ENCODE measurements at regions not wholly inside any gene's neighbourhood (a gene's known extent, or its start where the extent isn't known, plus 50 kb on each side); places are given as distances from the start of the nearest gene placed in this dataset.
"Not testable (repeated sequence)": the region's sequence is repeated elsewhere in the genome, so short reads cannot be mapped to it uniquely, and the experiment has no call there.

DNA sequence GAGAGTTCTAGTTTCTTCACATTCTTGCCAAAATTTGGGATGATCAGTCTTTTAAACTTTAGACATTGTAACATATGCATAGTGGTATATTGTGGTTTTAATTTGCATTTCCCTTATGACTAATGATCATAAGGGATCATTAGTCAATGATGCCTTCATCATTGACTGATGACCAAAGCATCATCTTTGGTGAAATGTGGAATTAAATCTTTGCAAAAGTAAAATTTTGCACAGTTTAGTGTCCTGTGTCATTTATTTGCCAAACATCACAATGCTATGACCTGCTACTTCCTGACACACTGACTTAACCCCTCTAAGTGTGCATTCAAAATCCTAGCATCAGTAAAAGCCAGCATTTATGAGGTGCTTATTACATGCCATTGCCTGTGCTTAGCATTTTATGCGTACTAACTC is 58.9 kb upstream of the SLC1A4 start:
- DNase-seq (ENCODE audit: low spot score) (no peak), ATAC-seq (ENCODE audit: low FRiP score) (no peak)

DNA sequence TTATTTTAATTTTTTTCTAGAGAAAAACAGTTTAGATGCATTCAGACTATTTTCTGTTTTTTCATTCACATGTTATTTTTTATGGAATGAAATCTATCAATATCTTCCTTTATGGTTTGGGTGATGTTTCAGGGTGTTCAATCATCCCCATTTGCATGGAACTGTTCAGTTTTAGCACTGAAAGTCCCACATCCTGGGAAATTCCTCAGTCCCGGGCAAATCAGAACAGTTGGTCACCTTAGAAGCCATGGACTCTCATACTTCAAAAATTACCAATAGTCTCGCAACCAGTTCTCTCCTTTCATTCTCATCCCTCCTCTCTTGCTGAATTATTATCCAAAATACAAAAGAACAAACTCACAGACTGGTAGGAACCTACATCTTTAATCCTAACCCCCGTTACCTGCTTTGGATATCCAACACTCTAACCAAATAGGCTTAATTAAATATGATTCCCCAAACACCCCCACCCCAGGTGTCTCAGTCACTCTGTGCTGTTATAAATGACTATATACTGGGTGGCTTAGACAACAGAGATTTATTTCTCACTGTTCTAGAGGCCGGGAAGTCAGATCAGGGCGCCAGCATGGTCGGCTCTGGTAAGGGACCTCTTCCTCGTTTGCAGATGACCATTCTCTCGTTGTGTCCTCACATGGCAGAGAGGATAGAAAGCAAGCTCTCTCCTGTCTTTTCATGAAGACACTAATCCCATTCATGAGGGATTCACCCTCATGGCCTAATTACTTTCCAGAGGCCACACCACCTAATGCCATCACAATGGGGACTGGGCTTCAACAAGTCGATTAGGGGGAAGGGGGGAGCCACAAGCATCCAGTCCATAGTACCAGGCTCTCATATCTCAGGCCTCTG is 57.7 kb upstream of the SLC1A4 start:
- DNase-seq (ENCODE audit: low spot score) (no peak), ATAC-seq (ENCODE audit: low FRiP score) (no peak)
- TF ChIP-seq, protein P1, sequence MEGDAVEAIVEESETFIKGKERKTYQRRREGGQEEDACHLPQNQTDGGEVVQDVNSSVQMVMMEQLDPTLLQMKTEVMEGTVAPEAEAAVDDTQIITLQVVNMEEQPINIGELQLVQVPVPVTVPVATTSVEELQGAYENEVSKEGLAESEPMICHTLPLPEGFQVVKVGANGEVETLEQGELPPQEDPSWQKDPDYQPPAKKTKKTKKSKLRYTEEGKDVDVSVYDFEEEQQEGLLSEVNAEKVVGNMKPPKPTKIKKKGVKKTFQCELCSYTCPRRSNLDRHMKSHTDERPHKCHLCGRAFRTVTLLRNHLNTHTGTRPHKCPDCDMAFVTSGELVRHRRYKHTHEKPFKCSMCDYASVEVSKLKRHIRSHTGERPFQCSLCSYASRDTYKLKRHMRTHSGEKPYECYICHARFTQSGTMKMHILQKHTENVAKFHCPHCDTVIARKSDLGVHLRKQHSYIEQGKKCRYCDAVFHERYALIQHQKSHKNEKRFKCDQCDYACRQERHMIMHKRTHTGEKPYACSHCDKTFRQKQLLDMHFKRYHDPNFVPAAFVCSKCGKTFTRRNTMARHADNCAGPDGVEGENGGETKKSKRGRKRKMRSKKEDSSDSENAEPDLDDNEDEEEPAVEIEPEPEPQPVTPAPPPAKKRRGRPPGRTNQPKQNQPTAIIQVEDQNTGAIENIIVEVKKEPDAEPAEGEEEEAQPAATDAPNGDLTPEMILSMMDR (IDR thresholded peaks at IDR 0.05), result no peak

More for the DNA sequence above, 58.9 kb upstream of the SLC1A4 start:
- TF ChIP-seq, protein P1 (IDR thresholded peaks at IDR 0.05), result no peak

DNA sequence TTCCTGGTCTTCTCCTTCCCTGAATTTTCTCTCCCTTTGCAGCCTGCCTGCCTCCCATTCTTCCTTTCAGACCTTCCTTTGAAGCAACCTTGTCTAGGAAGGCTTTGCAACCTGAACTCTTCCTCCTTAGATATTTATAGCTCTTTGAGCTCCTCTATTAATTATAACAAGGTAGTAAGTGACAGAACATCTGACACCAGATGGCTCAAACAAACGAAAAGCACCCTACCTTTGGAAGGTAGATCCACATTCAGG is 57.2 kb upstream of the SLC1A4 start:
- ATAC-seq (ENCODE audit: low FRiP score) (no peak), DNase-seq (ENCODE audit: low spot score) (no peak)
- TF ChIP-seq, protein P1 (IDR thresholded peaks at IDR 0.05), result no peak

DNA sequence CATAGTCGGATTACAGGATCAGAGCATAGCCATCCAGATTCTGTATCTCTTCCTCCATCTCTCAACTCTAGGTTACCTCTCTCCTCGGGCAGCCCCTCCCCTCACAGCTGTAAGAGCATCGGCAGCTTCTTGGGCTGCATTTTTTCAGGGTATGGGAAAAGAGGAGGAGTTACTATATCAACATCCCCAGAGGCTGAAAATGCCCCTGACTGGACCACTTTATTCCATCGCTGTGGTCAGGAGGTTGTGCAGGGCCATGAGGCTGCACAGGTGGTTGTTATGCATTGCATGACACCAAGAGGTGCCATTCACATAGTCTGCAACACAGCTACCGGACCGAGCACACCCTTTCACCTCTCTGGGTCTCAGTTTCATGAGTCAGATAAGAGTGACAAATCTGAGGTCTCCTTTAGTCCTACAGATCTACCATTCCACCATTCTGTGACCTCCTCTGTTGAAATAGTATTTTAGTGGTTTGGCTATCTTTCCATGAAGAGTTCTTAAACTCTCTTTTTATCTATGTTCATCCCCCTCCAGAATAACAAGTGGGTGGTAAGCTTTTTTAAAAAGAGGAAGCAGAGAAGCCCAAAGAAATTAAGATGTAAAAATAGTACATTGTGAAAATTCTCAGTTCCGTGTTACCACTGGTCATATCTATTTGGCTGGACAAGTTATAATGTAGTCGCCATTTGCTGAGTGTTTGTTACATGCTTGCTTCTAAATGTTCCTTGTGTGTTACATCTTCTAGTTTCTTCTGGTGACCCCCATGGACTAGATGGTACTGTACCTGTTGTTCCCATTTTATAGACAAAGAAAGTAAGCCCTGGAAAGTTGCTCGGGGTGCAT is 56.6 kb upstream of the SLC1A4 start:
- ATAC-seq (ENCODE audit: low FRiP score), result no peak
- DNase-seq (ENCODE audit: low spot score), result no peak
- TF ChIP-seq, protein P1 (IDR thresholded peaks at IDR 0.05), result no peak

DNA sequence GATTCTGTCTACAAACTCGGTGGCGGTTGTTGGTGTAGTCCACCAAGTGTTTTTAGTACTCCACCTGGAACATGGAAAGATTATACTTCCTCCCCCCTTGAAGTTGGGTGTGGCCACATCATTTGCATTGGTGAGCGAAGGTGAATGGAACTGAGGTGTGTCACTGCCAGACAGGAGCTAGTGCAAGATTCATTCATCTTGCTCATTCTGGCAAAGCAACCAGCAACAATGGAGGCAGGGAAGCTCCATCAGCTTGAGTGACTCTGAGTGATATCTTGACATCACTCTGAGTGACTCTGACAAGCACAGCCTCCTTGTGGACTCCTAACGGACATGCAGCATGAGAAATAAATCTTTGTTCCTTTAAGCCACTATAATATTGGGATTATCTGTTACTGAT is 54.7 kb upstream of the SLC1A4 start:
- DNase-seq (ENCODE audit: low spot score), result no peak
- ATAC-seq (ENCODE audit: low FRiP score), result no peak
- TF ChIP-seq, protein P1 (IDR thresholded peaks at IDR 0.05), result no peak

DNA sequence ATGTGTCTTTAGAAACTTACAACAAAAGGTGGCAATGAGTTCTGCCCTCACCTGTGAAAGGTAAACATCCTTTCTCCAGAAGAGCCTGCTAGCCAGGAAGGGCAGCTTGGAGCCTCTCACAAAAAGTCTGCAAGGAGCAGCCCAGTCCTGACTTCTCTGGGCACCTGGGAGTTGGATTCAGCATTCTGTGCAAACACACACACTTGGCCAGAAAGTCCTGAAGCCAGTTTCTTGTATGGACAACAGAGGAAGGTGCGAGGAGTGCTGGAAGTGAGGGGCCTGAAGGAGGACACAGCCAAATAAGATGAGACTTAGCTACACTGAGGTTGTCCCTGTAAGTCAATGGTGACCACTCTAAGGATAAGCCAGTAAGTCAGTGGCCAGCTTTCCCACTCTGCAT is 52.4 kb upstream of the SLC1A4 start:
- DNase-seq (ENCODE audit: low spot score) (no peak), ATAC-seq (ENCODE audit: low FRiP score) (no peak)
- TF ChIP-seq, protein P1 (IDR thresholded peaks at IDR 0.05), result no peak

DNA sequence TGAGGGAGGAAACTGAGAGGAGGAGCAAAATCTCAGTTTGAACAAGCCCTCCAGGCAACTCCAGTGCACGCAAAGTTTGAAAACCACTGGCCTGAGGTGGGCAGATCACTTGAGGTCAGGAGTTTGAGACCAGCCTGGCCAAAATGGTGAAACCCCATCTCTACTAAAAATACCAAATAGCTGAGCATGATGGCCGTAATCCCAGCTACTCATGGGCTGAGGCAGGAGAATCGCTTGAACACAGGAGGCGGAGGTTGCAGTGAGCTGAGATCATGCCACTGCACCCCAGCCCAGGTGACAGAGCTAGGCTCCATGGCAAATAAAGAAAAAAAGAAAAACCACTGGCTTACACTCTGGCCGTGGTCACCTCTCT is 51.9 kb upstream of the SLC1A4 start:
- not testable (repeated sequence) for DNase-seq (ENCODE audit: low spot score); ATAC-seq (ENCODE audit: low FRiP score)
